ENCODE measurements at regions not wholly inside any gene's neighbourhood (a gene's known extent, or its start where the extent isn't known, plus 50 kb on each side); places are given as distances from the start of the nearest gene placed in this dataset.
A peak's percentile ranks its signal among the peaks of the same experiment; 100 is the strongest.

- H3K9me3 ChIP-seq (ENCODE audit: control insufficient read depth, insufficient read depth, low read depth, low read length): no peaks in the 10 kb centered on the region
- H3K27ac ChIP-seq (ENCODE audit: insufficient read depth, low read length): no peak overlapping the region
- no peak overlapping the region for H2AFZ ChIP-seq (ENCODE audit: low read length)
- no peaks in the 10 kb centered on the region for H3K4me1 ChIP-seq (ENCODE audit: control insufficient read depth, extremely low read depth, insufficient read depth, low read length)
- no peak overlapping the region for H3K4me3 ChIP-seq (replicated peaks in 1 of 4; ENCODE audit: control extremely low read depth in 1 of 4, insufficient read depth in 1 of 4, low read depth in 3 of 4, low read length in 4 of 4)
- TF ChIP-seq EZH2 (IDR thresholded peaks at IDR 0.05; ENCODE audit: low read length, missing control alignments): no peak
- TF ChIP-seq CTCF (conservative IDR thresholded peaks at IDR 0.05 in 1 of 2, IDR thresholded peaks at IDR 0.05 in 1 of 2; ENCODE audit: low read depth in 1 of 2, low read length in 2 of 2): no peak
- no peaks in the 10 kb centered on the region for H4K20me1 ChIP-seq (ENCODE audit: control insufficient read depth, extremely low read depth, insufficient read depth, low read length)
- no peak overlapping the region for H3K4me2 ChIP-seq (ENCODE audit: extremely low read depth, insufficient read depth, low read length)
- no peaks in the 10 kb centered on the region for H3K36me3 ChIP-seq (ENCODE audit: control insufficient read depth, insufficient read depth, low read length)
- peaks cover 2% of the 10 kb centered on the region for H3K27me3 ChIP-seq (ENCODE audit: control insufficient read depth, insufficient read depth, low read length)
- H3K79me2 ChIP-seq (ENCODE audit: control insufficient read depth, insufficient read depth, low read length): no peaks in the 10 kb centered on the region
- DNase-seq (ENCODE audit: low read depth in 2 of 2): no peak
- no peak overlapping the region for H3K9ac ChIP-seq (ENCODE audit: insufficient read depth, low read length)
Observed at GRCh38 chr16:26950636-26951035, 116.1 kb upstream of the C16orf82 start.

- DNase-seq (ENCODE audit: low read depth in 2 of 2): peak in 1 of 2 donors; percentile 20
- H2AFZ ChIP-seq (ENCODE audit: low read length): no peak overlapping the region
- H3K4me1 ChIP-seq (ENCODE audit: control insufficient read depth, extremely low read depth, insufficient read depth, low read length): no peaks in the 10 kb centered on the region
- peaks cover 2% of the 10 kb centered on the region for H3K27me3 ChIP-seq (ENCODE audit: control insufficient read depth, insufficient read depth, low read length)
- H3K79me2 ChIP-seq (ENCODE audit: control insufficient read depth, insufficient read depth, low read length): no peaks in the 10 kb centered on the region
- H3K36me3 ChIP-seq (ENCODE audit: control insufficient read depth, insufficient read depth, low read length): no peaks in the 10 kb centered on the region
- no peak overlapping the region for H3K4me2 ChIP-seq (ENCODE audit: extremely low read depth, insufficient read depth, low read length)
- no peak overlapping the region for H3K4me3 ChIP-seq (replicated peaks in 1 of 4; ENCODE audit: control extremely low read depth in 1 of 4, insufficient read depth in 1 of 4, low read depth in 3 of 4, low read length in 4 of 4)
- no peaks in the 10 kb centered on the region for H4K20me1 ChIP-seq (ENCODE audit: control insufficient read depth, extremely low read depth, insufficient read depth, low read length)
- H3K9ac ChIP-seq (ENCODE audit: insufficient read depth, low read length): no peak overlapping the region
- no peak overlapping the region for H3K27ac ChIP-seq (ENCODE audit: insufficient read depth, low read length)
- TF ChIP-seq CTCF (conservative IDR thresholded peaks at IDR 0.05 in 1 of 2, IDR thresholded peaks at IDR 0.05 in 1 of 2; ENCODE audit: low read depth in 1 of 2, low read length in 2 of 2): no peak
- TF ChIP-seq EZH2 (IDR thresholded peaks at IDR 0.05; ENCODE audit: low read length, missing control alignments): no peak
- no peaks in the 10 kb centered on the region for H3K9me3 ChIP-seq (ENCODE audit: control insufficient read depth, insufficient read depth, low read depth, low read length)
Observed at GRCh38 chr16:26951950-26952349, 114.8 kb upstream of the C16orf82 start.

- Histone ChIP-seq H4K20me1 (ENCODE audit: control insufficient read depth, extremely low read depth, insufficient read depth, low read length) (no peaks in the 10 kb centered on the region), H3K9me3 (ENCODE audit: control insufficient read depth, insufficient read depth, low read depth, low read length) (no peaks in the 10 kb centered on the region), H3K36me3 (ENCODE audit: control insufficient read depth, insufficient read depth, low read length) (no peaks in the 10 kb centered on the region), H3K4me2 (ENCODE audit: extremely low read depth, insufficient read depth, low read length) (no peak overlapping the region), H2AFZ (ENCODE audit: low read length) (no peak overlapping the region), H3K4me3 (replicated peaks in 1 of 4; ENCODE audit: control extremely low read depth in 1 of 4, insufficient read depth in 1 of 4, low read depth in 3 of 4, low read length in 4 of 4) (no peak overlapping the region), H3K27me3 (ENCODE audit: control insufficient read depth, insufficient read depth, low read length) (peaks cover 2% of the 10 kb centered on the region), H3K27ac (ENCODE audit: insufficient read depth, low read length) (no peak overlapping the region), H3K4me1 (ENCODE audit: control insufficient read depth, extremely low read depth, insufficient read depth, low read length) (no peaks in the 10 kb centered on the region), H3K79me2 (ENCODE audit: control insufficient read depth, insufficient read depth, low read length) (no peaks in the 10 kb centered on the region), H3K9ac (ENCODE audit: insufficient read depth, low read length) (no peak overlapping the region)
- TF ChIP-seq CTCF (conservative IDR thresholded peaks at IDR 0.05 in 1 of 2, IDR thresholded peaks at IDR 0.05 in 1 of 2; ENCODE audit: low read depth in 1 of 2, low read length in 2 of 2) (no peak), EZH2 (IDR thresholded peaks at IDR 0.05; ENCODE audit: low read length, missing control alignments) (no peak)
- no peak for DNase-seq (ENCODE audit: low read depth in 2 of 2)
Observed at GRCh38 chr16:26952411-26952810, 114.3 kb upstream of the C16orf82 start.

All from fibroblast of lung (primary cell).